Activated CD4-positive, alpha-beta T cell treated with anti-CD3 and anti-CD28 coated beads, Interleukin-2, amount 50 U/mL, for 1 hour (primary cell): ENCODE measurements at regions not wholly inside any gene's neighbourhood (a gene's known extent, or its start where the extent isn't known, plus 50 kb on each side); places are given as distances from the start of the nearest gene placed in this dataset.

Experiments used
- DNase-seq: peaks from one replicate; pipeline ENCODE4 v3.0.0-alpha.2; 2020

DNA sequence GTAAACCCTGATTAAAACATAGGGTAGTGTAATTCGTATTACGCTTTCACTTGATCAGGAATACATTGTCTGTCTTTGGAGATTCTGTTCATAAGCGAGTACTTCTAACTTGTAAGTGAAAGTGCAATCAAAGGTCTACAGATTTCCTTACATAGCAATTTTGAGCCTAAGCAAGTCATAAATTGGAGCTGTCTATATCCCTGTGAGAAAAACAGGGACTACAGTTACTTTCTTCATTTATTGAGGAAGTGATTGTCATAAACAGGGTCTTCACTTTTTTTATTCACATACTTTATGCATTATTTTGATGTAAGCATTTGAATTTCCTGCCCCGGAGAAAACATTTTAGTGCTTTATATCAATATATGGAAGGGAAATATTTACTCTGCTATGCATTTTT is 670.4 kb downstream of the CBLN2 start:
- no peak for DNase-seq

DNA sequence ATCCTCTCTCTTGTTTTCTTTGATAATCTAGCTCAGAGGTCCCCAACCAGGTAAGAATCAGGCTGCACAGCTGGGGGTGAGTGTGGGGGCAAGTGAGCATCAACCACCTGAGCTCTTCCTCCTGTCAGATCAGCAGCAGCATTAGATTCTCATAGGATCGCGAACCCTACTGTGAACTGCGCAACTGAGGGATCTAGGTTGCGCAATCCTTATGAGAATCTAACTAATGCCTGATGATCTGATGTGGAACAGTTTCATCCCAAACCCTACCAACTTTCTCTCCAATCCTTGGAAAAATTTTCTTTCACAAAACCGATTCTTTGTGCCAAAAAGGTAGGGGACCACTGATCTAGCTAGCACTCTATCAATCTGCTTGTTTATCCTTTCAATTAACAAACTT is 678.3 kb downstream of the CBLN2 start:
- no peak for DNase-seq

DNA sequence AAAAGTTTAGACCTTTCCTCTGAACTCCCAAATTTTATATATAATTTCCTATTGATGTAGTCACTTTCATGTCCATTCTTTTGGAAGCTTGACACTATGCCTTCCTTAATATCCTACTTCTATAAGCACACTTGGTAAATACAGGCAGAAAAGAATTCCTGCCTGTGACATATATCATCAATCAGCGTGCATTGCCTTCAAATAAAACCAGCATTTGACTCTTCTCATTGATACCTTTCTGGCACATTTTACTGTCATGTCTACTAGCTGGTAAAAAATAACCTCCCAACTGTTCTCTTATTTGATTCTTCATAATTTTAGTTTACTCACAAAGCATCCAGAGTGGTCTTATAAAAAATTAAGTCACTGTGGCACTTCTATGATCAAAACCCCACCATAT is 693.5 kb downstream of the CBLN2 start:
- DNase-seq: no peak

DNA sequence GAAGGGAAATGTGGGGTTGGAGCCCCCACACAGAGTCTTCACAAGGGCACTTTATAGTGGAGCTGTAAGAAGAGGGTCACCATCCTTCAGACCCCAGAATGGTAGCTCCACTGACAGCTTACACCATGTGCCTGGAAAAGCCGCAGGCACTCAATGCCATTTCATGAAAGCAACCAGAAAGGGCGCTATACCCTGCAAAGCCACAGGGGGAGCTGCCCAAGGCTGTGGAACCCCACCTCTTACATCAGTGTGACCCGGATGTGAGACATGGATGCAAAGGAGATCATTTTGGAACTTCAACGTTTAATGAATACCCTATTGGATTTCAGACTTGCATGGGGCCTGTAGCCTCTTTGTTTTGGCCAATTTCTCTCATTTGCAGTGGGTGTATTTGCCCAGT is 694.7 kb downstream of the CBLN2 start:
- no peak for DNase-seq

- no peak for DNase-seq
Observed at GRCh38 chr18:71846716-71847115, 697.4 kb downstream of the CBLN2 start.

- no peak for DNase-seq
Observed at GRCh38 chr18:71844814-71845213, 699.3 kb downstream of the CBLN2 start.

GRCh38 chr18:71842666-71843065 is 701.5 kb downstream of the CBLN2 start:
- no peak for DNase-seq

DNA sequence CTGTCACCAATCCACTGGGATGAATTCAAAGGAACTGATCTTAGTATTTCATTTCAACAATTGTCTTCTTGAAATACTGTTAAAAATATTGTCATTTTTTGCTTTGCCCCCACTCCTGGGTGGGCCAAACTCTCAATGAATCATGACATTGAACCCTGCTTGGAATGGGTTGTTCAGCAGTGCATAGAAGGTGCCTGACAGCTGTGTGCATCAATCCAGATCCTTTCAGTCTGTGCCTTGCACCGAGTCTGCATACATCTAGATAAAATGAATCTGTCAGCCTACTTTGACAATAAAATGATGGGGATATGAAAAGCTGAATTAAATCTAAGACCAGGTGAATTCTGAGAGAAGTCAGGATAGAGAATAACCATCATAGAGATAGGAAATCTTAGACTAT is 706.6 kb downstream of the CBLN2 start:
- DNase-seq: no peak

DNA sequence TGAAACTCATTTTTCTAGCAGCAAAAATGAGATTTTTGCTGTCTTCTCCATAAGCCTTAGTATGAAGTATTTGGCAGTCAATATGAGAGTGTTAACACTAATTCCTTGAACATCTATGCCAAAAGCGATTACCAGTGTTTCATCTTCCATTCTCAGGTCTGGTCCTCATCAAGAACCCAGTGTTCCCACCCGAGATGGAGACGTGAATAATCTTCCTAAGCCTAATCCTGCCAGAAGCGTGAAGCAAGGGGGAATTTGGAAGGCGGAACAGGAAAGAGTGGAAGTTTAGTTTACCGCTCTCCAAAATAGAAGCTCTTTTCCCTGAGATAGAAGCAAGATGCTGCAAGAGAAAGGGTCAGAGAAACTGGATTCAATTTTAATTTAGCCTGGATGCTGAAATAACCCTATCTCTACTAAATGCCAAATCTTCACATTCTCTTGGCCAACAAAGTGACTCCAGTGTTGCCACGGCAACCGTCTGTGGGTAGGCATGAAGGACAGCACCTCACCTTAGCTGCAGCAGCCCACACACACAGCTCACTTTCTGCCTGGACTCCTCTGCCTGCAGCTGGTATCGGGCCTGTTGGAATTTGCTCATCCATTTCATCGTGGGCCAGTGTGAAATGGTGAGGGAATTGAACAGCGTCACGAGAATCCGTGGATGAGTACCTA is 711.1 kb downstream of the CBLN2 start:
- DNase-seq: no peak

DNA sequence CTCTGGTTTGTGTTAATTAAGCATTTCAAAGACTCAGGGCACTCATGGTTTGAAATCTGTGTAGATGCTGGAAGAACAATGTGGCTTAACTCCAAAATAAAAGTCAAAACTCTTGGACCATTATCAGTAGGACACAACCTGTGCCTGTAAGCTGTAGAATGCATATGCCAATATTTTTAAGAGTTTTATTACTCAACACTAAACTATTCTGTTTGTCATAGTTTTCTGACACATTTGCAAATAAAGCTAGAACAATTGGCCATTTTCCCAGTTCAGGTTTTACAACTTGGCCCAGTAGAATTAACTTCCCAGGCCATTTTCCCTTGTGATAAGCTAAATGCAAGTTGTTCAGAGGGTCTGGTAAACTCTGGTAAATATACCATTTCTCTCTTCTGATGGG is 713.1 kb downstream of the CBLN2 start:
- DNase-seq: no peak

- no peak for DNase-seq
Observed at GRCh38 chr18:71827301-71827700, 716.8 kb downstream of the CBLN2 start.

- no peak for DNase-seq
Observed at GRCh38 chr18:71815305-71815704, 728.8 kb downstream of the CBLN2 start.

GRCh38 chr18:71809711-71810110 is 734.4 kb downstream of the CBLN2 start:
- no peak for DNase-seq

DNA sequence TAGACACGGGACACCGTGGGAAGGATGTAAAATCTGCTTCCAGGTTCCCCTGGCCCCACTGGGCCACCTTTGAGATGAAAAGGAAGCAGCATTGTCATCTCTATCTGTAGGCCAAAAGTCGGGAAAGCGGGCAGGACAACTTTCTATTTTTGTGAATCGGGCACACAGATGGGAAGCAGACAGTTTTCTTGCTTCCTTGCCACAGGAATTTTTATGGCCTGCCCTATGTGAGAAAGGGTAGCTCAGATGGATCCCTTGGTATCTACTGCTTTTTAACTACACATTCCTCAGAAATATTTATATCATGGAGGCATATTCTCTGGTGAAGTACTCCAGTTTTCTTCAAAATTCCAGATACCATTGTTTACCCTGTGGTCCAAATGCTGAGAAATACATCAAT is 735.5 kb downstream of the CBLN2 start:
- DNase-seq: no peak

GRCh38 chr18:71807586-71807985 is 736.6 kb downstream of the CBLN2 start:
- no peak for DNase-seq

- no peak for DNase-seq
Observed at GRCh38 chr18:71798986-71799673, 745.0 kb downstream of the CBLN2 start.

DNA sequence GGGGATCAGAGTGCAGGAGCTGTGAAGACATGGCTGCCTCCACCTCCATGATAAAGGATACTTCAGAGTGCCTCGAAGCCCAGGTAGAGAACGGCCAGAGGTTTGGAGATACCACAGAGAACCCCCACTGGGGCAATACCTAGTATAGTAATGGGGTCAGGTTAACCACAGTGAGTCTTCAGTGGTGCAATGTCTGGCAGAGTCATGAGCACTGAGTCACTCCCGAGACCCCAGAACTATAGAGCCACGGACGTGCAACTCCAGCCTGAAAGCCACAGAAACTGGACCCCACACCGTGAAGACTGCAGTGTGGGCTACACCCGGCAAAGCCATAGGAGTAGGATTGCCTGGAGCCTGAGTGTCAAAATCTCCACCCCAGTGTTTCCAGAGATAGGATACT is 746.6 kb downstream of the CBLN2 start:
- no peak for DNase-seq

GRCh38 chr18:71784777-71785176 is 759.4 kb downstream of the CBLN2 start:
- no peak for DNase-seq

DNA sequence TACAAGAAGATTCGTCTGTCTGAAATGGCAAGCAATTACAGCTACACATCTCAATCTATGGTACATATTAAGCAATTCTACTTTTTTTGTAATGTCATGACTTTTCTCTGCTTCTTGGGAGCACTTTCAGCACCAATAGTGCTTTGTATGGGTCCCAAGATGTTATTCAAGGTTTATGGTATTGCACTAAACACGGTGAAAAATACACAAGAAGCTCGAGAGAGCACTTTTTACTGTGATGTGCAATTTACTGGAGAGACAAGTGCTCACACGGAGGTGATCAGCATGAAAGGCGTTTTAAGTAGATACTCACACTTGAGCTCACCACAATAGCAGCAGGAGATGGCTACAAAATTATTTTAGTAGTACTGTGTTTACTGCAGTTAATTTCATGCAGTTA is 783.6 kb downstream of the CBLN2 start:
- DNase-seq: no peak

- DNase-seq: no peak
Observed at GRCh38 chr18:71754246-71754645, 789.9 kb downstream of the CBLN2 start.

GRCh38 chr18:71743634-71744033 is 800.5 kb downstream of the CBLN2 start:
- DNase-seq: no peak

DNA sequence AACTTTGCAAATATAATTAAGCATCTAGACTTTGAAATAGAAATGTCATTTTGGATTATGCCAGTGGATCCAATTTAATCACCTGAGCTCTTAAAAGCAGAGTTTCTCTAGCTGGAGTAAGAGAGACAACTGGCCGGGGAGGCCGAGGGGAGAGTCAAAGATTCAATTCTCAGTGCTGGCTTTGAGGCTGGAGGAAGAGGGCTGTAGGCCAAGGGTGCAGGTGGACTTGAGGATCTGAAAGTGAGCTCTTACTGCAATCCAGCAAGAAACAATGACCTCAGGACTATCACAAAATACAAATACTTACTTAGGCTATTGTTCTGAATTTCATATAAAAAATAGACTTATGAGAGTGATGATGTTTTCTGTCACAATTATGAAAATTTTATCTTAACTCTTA is 814.5 kb downstream of the CBLN2 start:
- DNase-seq: no peak

DNA sequence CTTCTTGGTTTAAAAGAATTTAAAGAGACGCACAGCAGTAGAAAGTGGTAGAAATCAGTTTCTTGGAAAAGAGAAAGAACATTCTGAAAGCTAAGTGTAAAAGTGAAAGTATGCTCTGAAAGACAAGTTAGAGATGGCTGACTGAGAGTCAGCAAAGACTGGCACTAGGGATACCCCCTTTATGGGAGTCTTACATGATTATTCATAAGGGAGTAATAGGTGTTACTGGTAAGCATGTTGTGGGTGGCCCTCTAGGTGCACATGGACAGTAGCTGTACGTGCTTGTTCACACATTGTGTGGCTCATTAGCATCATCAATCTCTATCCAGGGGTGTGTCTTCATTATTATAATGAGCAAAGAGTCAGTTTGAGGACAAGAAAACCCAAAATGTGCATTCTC is 816.2 kb downstream of the CBLN2 start:
- DNase-seq: no peak

DNA sequence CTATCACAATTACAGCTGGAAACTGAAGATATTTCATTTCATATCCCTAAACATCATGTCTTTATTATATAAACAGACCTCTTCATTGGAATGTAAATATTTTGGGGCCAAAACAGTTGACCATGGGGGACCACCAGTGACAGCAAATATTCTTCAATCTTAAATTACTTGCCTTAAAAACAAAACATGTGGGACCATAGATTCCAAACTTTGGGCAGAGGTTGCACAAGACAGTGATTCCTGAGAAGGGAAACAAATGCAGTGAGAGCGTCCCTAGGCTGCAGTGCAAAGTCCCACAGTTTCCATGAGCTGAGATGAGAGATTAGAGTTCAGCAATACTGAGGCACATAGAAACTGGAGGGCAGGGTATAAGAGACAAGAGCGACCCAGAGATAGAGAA is 818.9 kb downstream of the CBLN2 start:
- no peak for DNase-seq

DNA sequence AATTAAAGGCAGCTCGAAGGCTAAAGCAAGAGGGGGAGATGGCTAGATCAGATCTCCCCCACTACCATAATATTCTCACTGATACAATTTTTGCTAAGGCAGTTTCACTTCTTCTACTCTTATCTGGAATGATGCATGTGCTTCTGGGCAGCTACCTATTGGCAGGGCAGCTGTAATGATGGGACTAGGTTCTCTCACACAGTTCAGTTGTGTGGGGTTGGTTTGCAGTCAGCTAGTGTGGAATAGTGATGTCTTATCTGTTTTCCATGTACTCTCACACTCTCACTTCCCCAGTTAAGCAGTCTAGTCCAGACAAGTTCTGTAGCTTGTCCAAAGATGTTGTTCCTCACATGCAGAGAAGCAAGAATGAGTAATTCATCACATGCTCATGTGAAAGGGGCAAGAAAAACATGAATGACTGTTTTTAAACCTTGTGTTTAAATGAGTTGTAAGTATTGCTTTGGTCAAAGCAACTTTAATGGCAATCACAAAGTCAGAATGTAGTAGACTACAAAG is 836.1 kb downstream of the CBLN2 start:
- DNase-seq: no peak
